HT1080 (cell line): ENCODE measurements at regions not wholly inside any gene's neighbourhood (a gene's known extent, or its start where the extent isn't known, plus 50 kb on each side); places are given as distances from the start of the nearest gene placed in this dataset.
"Not testable (repeated sequence)": the region's sequence is repeated elsewhere in the genome, so short reads cannot be mapped to it uniquely, and the experiment has no call there.

ENCODE experiments used
- DNase-seq: peaks from one replicate; pipeline ENCODE4 v3.0.0-alpha.2; 2015; ENCODE audit warnings: low read depth

- no peak for DNase-seq
Measured at GRCh38 chr2:145747715-145748114, 1227.8 kb upstream of the ZEB2 start.

GRCh38 chr2:145745387-145745721 is 1225.4 kb upstream of the ZEB2 start:
- not testable (repeated sequence) for DNase-seq

GRCh38 chr2:145744541-145745386 is 1224.8 kb upstream of the ZEB2 start:
- DNase-seq: peak; percentile 90

- no peak for DNase-seq
Measured at GRCh38 chr2:145743011-145743410, 1223.1 kb upstream of the ZEB2 start.

- DNase-seq: no peak
Measured at GRCh38 chr2:145741636-145742035, 1221.7 kb upstream of the ZEB2 start.

- no peak for DNase-seq
Measured at GRCh38 chr2:145741181-145741580, 1221.3 kb upstream of the ZEB2 start.

GRCh38 chr2:145740302-145740701 is 1220.4 kb upstream of the ZEB2 start:
- DNase-seq: peak; percentile 81

- DNase-seq: no peak
Measured at GRCh38 chr2:145739681-145740080, 1219.8 kb upstream of the ZEB2 start.

GRCh38 chr2:145736871-145737270 is 1217.0 kb upstream of the ZEB2 start:
- DNase-seq: peak; percentile 67

GRCh38 chr2:145731467-145731866 is 1211.5 kb upstream of the ZEB2 start:
- DNase-seq: no peak

GRCh38 chr2:145729993-145730770 is 1210.3 kb upstream of the ZEB2 start:
- no peak for DNase-seq

- no peak for DNase-seq
Measured at GRCh38 chr2:145729481-145729880, 1209.6 kb upstream of the ZEB2 start.

- DNase-seq: no peak
Measured at GRCh38 chr2:145728511-145728910, 1208.6 kb upstream of the ZEB2 start.

GRCh38 chr2:145725876-145726275 is 1206.0 kb upstream of the ZEB2 start:
- no peak for DNase-seq

- peak; percentile 10 for DNase-seq
Measured at GRCh38 chr2:145724311-145724898, 1204.5 kb upstream of the ZEB2 start.

GRCh38 chr2:145723872-145724271 is 1204.0 kb upstream of the ZEB2 start:
- no peak for DNase-seq

GRCh38 chr2:145721681-145722080 is 1201.8 kb upstream of the ZEB2 start:
- DNase-seq: no peak

- DNase-seq: peak; percentile 7
Measured at GRCh38 chr2:145715601-145716000, 1195.7 kb upstream of the ZEB2 start.

- no peak for DNase-seq
Measured at GRCh38 chr2:145710303-145710702, 1190.4 kb upstream of the ZEB2 start.

- no peak for DNase-seq
Measured at GRCh38 chr2:145702305-145702704, 1182.4 kb upstream of the ZEB2 start.

GRCh38 chr2:145692971-145693478 is 1173.1 kb upstream of the ZEB2 start:
- DNase-seq: peak; percentile 82

- no peak for DNase-seq
Measured at GRCh38 chr2:145691659-145692058, 1171.7 kb upstream of the ZEB2 start.
